ENCODE measurements at regions not wholly inside any gene's neighbourhood (a gene's known extent, or its start where the extent isn't known, plus 50 kb on each side); places are given as distances from the start of the nearest gene placed in this dataset.

- TF ChIP-seq SIN3A (IDR thresholded peaks at IDR 0.05; ENCODE audit: borderline replicate concordance, low read depth, low read length) (no peak), RXRA (IDR thresholded peaks at IDR 0.05; ENCODE audit: borderline replicate concordance, low read depth) (no peak)
Measured at GRCh38 chr6:80527552-80528052, 421.1 kb downstream of the BCKDHB start (continued).

- Histone ChIP-seq H3K4me1 (ENCODE audit: control insufficient read depth in 1 of 2, insufficient read depth in 2 of 2, low read depth in 1 of 2, low read length in 1 of 2) (peaks cover 14 to 16% of the 10 kb centered on the region in 2 experiments; a peak in 3 of 4 replicates), H3K36me3 (replicated peaks in 1 of 2; ENCODE audit: control insufficient read depth in 1 of 2, insufficient read depth in 2 of 2, low read length in 1 of 2) (no peaks in the 10 kb centered on the region), H4K20me1 (ENCODE audit: insufficient read depth) (no peaks in the 10 kb centered on the region), H2AFZ (ENCODE audit: low read depth) (no peak overlapping the region), H3K9ac (no peak overlapping the region), H3K9me2 (no peaks in the 10 kb centered on the region), H3K4me3 (ENCODE audit: low read depth in 2 of 2, low read length in 1 of 2) (no peak overlapping the region), H3K9me3 (no peaks in the 10 kb centered on the region), H3K4me2 (peak overlapping the region; percentile 47), H3F3A (replicated peaks; ENCODE audit: insufficient read depth) (no peaks in the 10 kb centered on the region), H3K27ac (ENCODE audit: low read depth in 2 of 2, low read length in 1 of 2) (peak overlapping the region; percentile 34 to 48; a peak in 3 of 4 replicates), H3K79me2 (ENCODE audit: insufficient read depth) (no peaks in the 10 kb centered on the region), H3K27me3 (ENCODE audit: insufficient read depth) (no peaks in the 10 kb centered on the region)
- WGBS (ENCODE audit: low lambda C conversion rate), result 94% methylated on average over 11 of the region's 11 CpGs
- ChIA-PET CTCF (no interaction called here), POLR2A (no interaction called here)
- TF ChIP-seq MAX (IDR thresholded peaks at IDR 0.05; ENCODE audit: low read depth) (no peak), TAF1 (IDR thresholded peaks at IDR 0.05; ENCODE audit: borderline replicate concordance, low read depth, low read length) (no peak), NFIC (IDR thresholded peaks at IDR 0.05; ENCODE audit: borderline replicate concordance) (no peak), TEAD4 (IDR thresholded peaks at IDR 0.05; ENCODE audit: borderline replicate concordance, insufficient read depth) (no peak), IRF3 (IDR thresholded peaks at IDR 0.05; ENCODE audit: low read depth, low read length) (no peak), ZBTB33 (IDR thresholded peaks at IDR 0.05; ENCODE audit: borderline replicate concordance, low read depth) (no peak), RXRA (IDR thresholded peaks at IDR 0.05; ENCODE audit: borderline replicate concordance, low read depth) (no peak), EP300 (IDR thresholded peaks at IDR 0.05; ENCODE audit: borderline replicate concordance in 1 of 2, low read depth in 1 of 2, low read length in 1 of 2) (no peak), ELF1 (IDR thresholded peaks at IDR 0.05) (no peak), CTCF (IDR thresholded peaks at IDR 0.05) (no peak), GABPA (IDR thresholded peaks at IDR 0.05; ENCODE audit: low read depth) (no peak), NRF1 (IDR thresholded peaks at IDR 0.05; ENCODE audit: low read depth, low read length) (no peak), MXI1 (IDR thresholded peaks at IDR 0.05; ENCODE audit: low read depth, low read length) (no peak)
- no peak for DNase-seq
Measured at GRCh38 chr6:80523531-80523997, 417.1 kb downstream of the BCKDHB start.
